ENCODE measurements at regions not wholly inside any gene's neighbourhood (a gene's known extent, or its start where the extent isn't known, plus 50 kb on each side); places are given as distances from the start of the nearest gene placed in this dataset.

- TF ChIP-seq EZH2 (IDR thresholded peaks at IDR 0.05; ENCODE audit: insufficient read depth, poor library complexity, severe bottlenecking) = no peak
- no peak for TF ChIP-seq EZH2phosphoT487 (IDR thresholded peaks at IDR 0.05; ENCODE audit: insufficient read depth, low read depth)
Measured at GRCh38 chr21:28250946-28251345, 741.7 kb downstream of the LTN1 start.

Data from GM23248 (cell line).